ENCODE measurements at regions not wholly inside any gene's neighbourhood (a gene's known extent, or its start where the extent isn't known, plus 50 kb on each side); places are given as distances from the start of the nearest gene placed in this dataset.

GRCh38 chr3:102617381-102617780 is 182.6 kb downstream of the ZPLD1 start:
- Histone ChIP-seq H3K4me1 (no peaks in the 10 kb centered on the region), H3K4me3 (no peak overlapping the region), H3K9me3 (no peaks in the 10 kb centered on the region), H3K36me3 (no peaks in the 10 kb centered on the region), H3K27ac (no peak overlapping the region), H3K27me3 (no peaks in the 10 kb centered on the region)
- TF ChIP-seq POLR2A (IDR thresholded peaks at IDR 0.05) = no peak
- TF ChIP-seq, protein P1, sequence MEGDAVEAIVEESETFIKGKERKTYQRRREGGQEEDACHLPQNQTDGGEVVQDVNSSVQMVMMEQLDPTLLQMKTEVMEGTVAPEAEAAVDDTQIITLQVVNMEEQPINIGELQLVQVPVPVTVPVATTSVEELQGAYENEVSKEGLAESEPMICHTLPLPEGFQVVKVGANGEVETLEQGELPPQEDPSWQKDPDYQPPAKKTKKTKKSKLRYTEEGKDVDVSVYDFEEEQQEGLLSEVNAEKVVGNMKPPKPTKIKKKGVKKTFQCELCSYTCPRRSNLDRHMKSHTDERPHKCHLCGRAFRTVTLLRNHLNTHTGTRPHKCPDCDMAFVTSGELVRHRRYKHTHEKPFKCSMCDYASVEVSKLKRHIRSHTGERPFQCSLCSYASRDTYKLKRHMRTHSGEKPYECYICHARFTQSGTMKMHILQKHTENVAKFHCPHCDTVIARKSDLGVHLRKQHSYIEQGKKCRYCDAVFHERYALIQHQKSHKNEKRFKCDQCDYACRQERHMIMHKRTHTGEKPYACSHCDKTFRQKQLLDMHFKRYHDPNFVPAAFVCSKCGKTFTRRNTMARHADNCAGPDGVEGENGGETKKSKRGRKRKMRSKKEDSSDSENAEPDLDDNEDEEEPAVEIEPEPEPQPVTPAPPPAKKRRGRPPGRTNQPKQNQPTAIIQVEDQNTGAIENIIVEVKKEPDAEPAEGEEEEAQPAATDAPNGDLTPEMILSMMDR (IDR thresholded peaks at IDR 0.05) = no peak
- intact Hi-C loops (cut with DNase I; ENCODE audit: low total_unique reads) = no loop called here
- DNase-seq = no peak

GRCh38 chr3:102619361-102619760 is 184.5 kb downstream of the ZPLD1 start:
- H3K27me3 ChIP-seq = no peaks in the 10 kb centered on the region
- no peaks in the 10 kb centered on the region for H3K36me3 ChIP-seq
- no peak overlapping the region for H3K4me3 ChIP-seq
- H3K9me3 ChIP-seq = no peaks in the 10 kb centered on the region
- intact Hi-C loops (cut with DNase I; ENCODE audit: low total_unique reads) = no loop called here
- H3K4me1 ChIP-seq = no peaks in the 10 kb centered on the region
- no peak for TF ChIP-seq POLR2A (IDR thresholded peaks at IDR 0.05)
- no peak for DNase-seq
- no peak overlapping the region for H3K27ac ChIP-seq

DNA sequence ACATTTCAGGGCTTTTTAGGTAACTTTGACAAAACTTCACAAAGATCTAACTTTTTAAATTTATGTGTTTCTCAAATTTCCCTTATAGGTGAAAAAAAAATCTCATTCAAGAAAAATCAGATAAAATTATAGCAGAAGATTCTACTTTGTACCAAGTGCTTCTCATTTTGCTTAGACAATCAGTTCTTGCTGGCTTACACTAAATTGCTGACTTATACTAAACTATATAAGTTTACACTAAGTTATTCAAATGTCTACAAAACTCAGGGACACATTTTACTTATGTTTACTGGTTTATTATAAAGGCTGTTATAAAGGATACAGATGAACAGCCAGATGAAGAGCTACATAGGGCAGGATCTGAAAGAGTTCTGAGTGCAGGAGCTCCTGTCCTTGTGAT is 195.1 kb downstream of the ZPLD1 start:
- peaks cover 0 to 1% of the 10 kb centered on the region in 2 donors for H3K27me3 ChIP-seq
- DNase-seq = no peak
- H3K4me1 ChIP-seq = no peaks in the 10 kb centered on the region
- TF ChIP-seq, protein P1 (IDR thresholded peaks at IDR 0.05) = no peak
- TF ChIP-seq POLR2A (IDR thresholded peaks at IDR 0.05) = no peak
- intact Hi-C loops (cut with DNase I; ENCODE audit: low total_unique reads) = no loop called here
- no peak overlapping the region for H3K27ac ChIP-seq
- H3K9me3 ChIP-seq = no peaks in the 10 kb centered on the region
- H3K36me3 ChIP-seq = no peaks in the 10 kb centered on the region
- H3K4me3 ChIP-seq = no peak overlapping the region

DNA sequence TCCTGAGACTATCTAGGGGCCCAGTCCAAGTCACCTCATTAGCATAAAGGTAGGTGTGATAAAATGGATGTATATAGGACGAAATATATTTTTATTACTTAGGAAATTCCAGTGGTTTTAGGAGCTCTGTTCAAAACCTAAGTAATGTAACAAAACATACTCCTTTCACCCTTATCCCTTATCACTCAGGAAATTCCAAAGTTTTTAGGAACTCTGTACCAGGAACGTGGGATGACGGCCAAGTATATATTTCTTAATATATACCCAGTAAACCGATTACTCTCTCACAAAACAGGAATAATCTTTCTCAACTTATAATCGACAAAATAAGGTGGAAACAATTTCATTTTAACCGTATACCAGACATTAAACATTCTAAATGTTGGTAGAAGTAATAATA is 195.7 kb downstream of the ZPLD1 start:
- no peaks in the 10 kb centered on the region for H3K36me3 ChIP-seq
- H3K27me3 ChIP-seq = peaks cover 0 to 5% of the 10 kb centered on the region in 2 donors
- no peak overlapping the region for H3K27ac ChIP-seq
- H3K4me3 ChIP-seq = no peak overlapping the region
- H3K4me1 ChIP-seq = no peaks in the 10 kb centered on the region
- no peak for DNase-seq
- intact Hi-C loops (cut with DNase I; ENCODE audit: low total_unique reads) = no loop called here
- TF ChIP-seq POLR2A (IDR thresholded peaks at IDR 0.05) = no peak
- no peaks in the 10 kb centered on the region for H3K9me3 ChIP-seq

DNA sequence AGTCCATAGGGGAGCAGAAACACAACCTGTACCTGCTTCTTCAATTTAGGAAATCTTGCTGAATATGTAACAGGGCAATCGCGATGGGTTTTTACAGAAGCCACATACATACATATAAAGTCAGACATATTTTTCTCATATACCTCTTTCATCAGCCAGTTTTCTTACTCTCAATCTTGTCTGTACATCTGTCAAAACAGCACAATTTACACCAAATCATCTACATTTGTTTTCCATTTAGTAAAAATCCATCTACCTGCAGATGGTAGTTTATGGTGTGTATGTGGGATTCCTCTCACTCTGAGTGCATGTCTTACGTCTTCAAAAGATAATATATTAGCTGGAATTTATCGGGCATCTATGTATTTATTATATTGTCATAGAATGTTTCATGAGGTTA is 208.7 kb downstream of the ZPLD1 start:
- intact Hi-C loops (cut with DNase I; ENCODE audit: low total_unique reads) = no loop called here
- TF ChIP-seq, protein P1 (IDR thresholded peaks at IDR 0.05) = no peak
- TF ChIP-seq POLR2A (IDR thresholded peaks at IDR 0.05) = no peak
- Histone ChIP-seq H3K36me3 (no peaks in the 10 kb centered on the region), H3K27me3 (no peaks in the 10 kb centered on the region), H3K27ac (no peak overlapping the region), H3K9me3 (no peaks in the 10 kb centered on the region), H3K4me3 (no peak overlapping the region), H3K4me1 (no peaks in the 10 kb centered on the region)
- DNase-seq = no peak

GRCh38 chr3:102646557-102646956 is 211.7 kb downstream of the ZPLD1 start:
- Histone ChIP-seq H3K27ac (no peak overlapping the region), H3K9me3 (no peaks in the 10 kb centered on the region), H3K4me3 (no peak overlapping the region), H3K4me1 (no peaks in the 10 kb centered on the region), H3K27me3 (no peaks in the 10 kb centered on the region), H3K36me3 (no peaks in the 10 kb centered on the region)
- no peak for DNase-seq
- intact Hi-C loops (cut with DNase I; ENCODE audit: low total_unique reads) = no loop called here
- no peak for TF ChIP-seq POLR2A (IDR thresholded peaks at IDR 0.05)
- TF ChIP-seq, protein P1 (IDR thresholded peaks at IDR 0.05) = no peak
